HCT116 (cell line): ENCODE measurements at regions not wholly inside any gene's neighbourhood (a gene's known extent, or its start where the extent isn't known, plus 50 kb on each side); places are given as distances from the start of the nearest gene placed in this dataset.

Experiments
- ATAC-seq: fragments of 200-7000 bp; cut with Tn5 transposase; 2 replicates; pipeline ENCODE4 v1.9.1; 2020; ENCODE audit warnings: mild to moderate bottlenecking, moderate library complexity
- BruUV-seq: library from RNA; stranded (reverse); fragments of 400-500 nt; replicated peaks from 2 replicates; lab custom pipeline; 2021; lab: Mats Ljungman, UMichigan
- CTCF ChIA-PET: fragments of 300-600 bp; sonication (Branson Sonifier 250); formaldehyde crosslinking; loops from one replicate; lab custom pipeline; 2021; ENCODE audit warnings: antibody characterized with exemption; lab: Charles Lee
- POLR2A ChIA-PET: fragments of 300-600, 350-600 bp; sonication (Branson Sonifier 250); formaldehyde crosslinking; loops from one replicate; lab custom pipeline; 2021; ENCODE audit warnings: antibody characterized with exemption; lab: Charles Lee
- RAD21 ChIA-PET, 2 experiments: fragments of 300-600 bp; sonication (Branson Sonifier 250); formaldehyde crosslinking; loops; one replicate each; lab custom pipeline; 2023; ENCODE audit warnings: low total read pairs in 2 of 2; ENCODE audit not compliant: uncharacterized antibody in 2 of 2, unreplicated experiment in 2 of 2, low non-redundant PET in 1 of 2; lab: Charles Lee
- DNase-seq: peaks from one replicate; pipeline ENCODE4 v3.0.0-alpha.2; 2010; ENCODE audit warnings: low read depth, low spot score
- H2AFZ ChIP-seq: fragments of 200-600 bp; shearing (Covaris generic), sonication (generic); 2 replicates; pipeline ENCODE4 v1.6.1; 2017; ENCODE audit warnings: low read depth, mixed run types, mixed read lengths, antibody characterized with exemption, low read length; ENCODE audit not compliant: poor library complexity, severe bottlenecking
- H3K27ac ChIP-seq: 2 replicates; pipeline ENCODE4 v1.5.1; 2012; ENCODE audit warnings: low read depth, low read length
- H3K27me3 ChIP-seq: fragments of 200-600 bp; sonication (generic); 2 replicates; pipeline ENCODE4 v1.6.1; 2016; ENCODE audit warnings: mixed run types, low read length, mixed read lengths; ENCODE audit not compliant: insufficient read depth
- H3K36me3 ChIP-seq, 2 experiments: fragments of 200-500 bp in 1 of 2; fragments of 200-600 bp in 1 of 2; sonication (Bioruptor generic) in 1 of 2; sonication (generic) in 1 of 2; 2 replicates each; pipeline versions ENCODE4 v1.5.1 to v1.6.1; 2014 to 2016; ENCODE audit warnings: low read length in 2 of 2, inconsistent platforms in 1 of 2, mixed read lengths in 1 of 2, mixed run types in 1 of 2; ENCODE audit not compliant: insufficient read depth in 2 of 2, control insufficient read depth in 1 of 2
- H3K4me1 ChIP-seq, 2 experiments: fragments of 200-600 bp in 1 of 2; sonication (generic) in 1 of 2; 2 replicates each; pipeline versions ENCODE4 v1.5.1 to v1.6.1; 2012 to 2017; ENCODE audit warnings: low read length in 2 of 2, inconsistent platforms in 1 of 2, mild to moderate bottlenecking in 1 of 2, mixed read lengths in 1 of 2, mixed run types in 1 of 2, moderate library complexity in 1 of 2; ENCODE audit not compliant: insufficient read depth in 2 of 2, control insufficient read depth in 1 of 2
- H3K4me2 ChIP-seq: fragments of 200-600 bp; sonication (generic); 2 replicates; pipeline ENCODE4 v1.6.1; 2017; ENCODE audit warnings: mixed run types, low read length, mixed read lengths
- H3K4me3 ChIP-seq, 2 experiments: fragments of 200-600 bp in 1 of 2; sonication (generic) in 1 of 2; replicated peaks in 1 of 2; 2 replicates each; pipeline ENCODE4 v1.5.1; 2011 to 2016; ENCODE audit warnings: low read length in 2 of 2, control low read depth in 1 of 2, low read depth in 1 of 2, mild to moderate bottlenecking in 1 of 2, mixed read lengths in 1 of 2, mixed run types in 1 of 2
- H3K79me2 ChIP-seq: fragments of 200-600 bp; sonication (generic); 2 replicates; pipeline ENCODE4 v1.6.1; 2017; ENCODE audit warnings: mild to moderate bottlenecking, mixed run types, low read length, moderate library complexity, mixed read lengths; ENCODE audit not compliant: insufficient read depth
- H3K9ac ChIP-seq: fragments of 200-600 bp; sonication (generic); 2 replicates; pipeline ENCODE4 v1.6.1; 2016; ENCODE audit warnings: low read length, mixed read lengths
- H3K9me2 ChIP-seq: fragments of 200-600 bp; sonication (generic), shearing (Covaris generic); 2 replicates; pipeline ENCODE4 v1.6.1; 2017; ENCODE audit warnings: mixed run types, mild to moderate bottlenecking, moderate library complexity; ENCODE audit not compliant: insufficient read depth
- H3K9me3 ChIP-seq, 2 experiments: fragments of 200-500 bp in 1 of 2; fragments of 200-600 bp in 1 of 2; sonication (Bioruptor generic) in 1 of 2; sonication (generic) in 1 of 2; 2 replicates each; pipeline ENCODE4 v1.6.1; 2014 to 2017; ENCODE audit warnings: low read length in 2 of 2, mixed read lengths in 2 of 2, inconsistent platforms in 1 of 2, low read depth in 1 of 2, mild to moderate bottlenecking in 1 of 2, mixed run types in 1 of 2, moderate library complexity in 1 of 2; ENCODE audit not compliant: control insufficient read depth in 1 of 2, insufficient read depth in 1 of 2
- H4K20me1 ChIP-seq: fragments of 200-600 bp; sonication (generic), shearing (Covaris generic); 2 replicates; pipeline ENCODE4 v1.6.1; 2017; ENCODE audit warnings: mixed run types, mild to moderate bottlenecking, moderate library complexity; ENCODE audit not compliant: insufficient read depth
- CBX3 ChIP-seq: IDR thresholded peaks from 2 replicates; pipeline ENCODE4 v1.6.1; 2012; ENCODE audit warnings: low read depth
- CTCF ChIP-seq, 3 experiments: fragments of 200-600 bp in 1 of 3; sonication (generic) in 1 of 3; IDR thresholded peaks in 2 of 3; conservative IDR thresholded peaks in 1 of 3; 2 replicates each; pipeline ENCODE4 v1.5.1; 2012 to 2017; ENCODE audit warnings: low read depth in 2 of 3, low read length in 2 of 3, antibody characterized with exemption in 1 of 3, borderline replicate concordance in 1 of 3, control low read depth in 1 of 3, mild to moderate bottlenecking in 1 of 3, mixed read lengths in 1 of 3, mixed run types in 1 of 3, moderate library complexity in 1 of 3; ENCODE audit not compliant: insufficient read depth in 1 of 3
- EGR1 ChIP-seq: IDR thresholded peaks from 2 replicates; pipeline ENCODE4 v1.6.1; 2012; ENCODE audit warnings: low read depth
- ELF1 ChIP-seq: IDR thresholded peaks from 2 replicates; pipeline ENCODE4 v1.6.1; 2012; ENCODE audit warnings: low read depth, borderline replicate concordance
- EZH2phosphoT487 ChIP-seq: fragments of 200-600 bp; IDR thresholded peaks from 2 replicates; pipeline ENCODE4 v1.6.1; 2018; ENCODE audit warnings: antibody characterized with exemption, borderline replicate concordance
- JUND ChIP-seq: IDR thresholded peaks from 2 replicates; pipeline ENCODE4 v1.6.1; 2012
- POLR2A ChIP-seq: IDR thresholded peaks from 2 replicates; pipeline ENCODE4 v1.7.0; 2011; ENCODE audit warnings: borderline replicate concordance; ENCODE audit not compliant: insufficient read depth, insufficient read length; ENCODE audit errors: extremely low read depth
- POLR2AphosphoS5 ChIP-seq: IDR thresholded peaks from 2 replicates; pipeline ENCODE4 v1.6.1; 2011; ENCODE audit warnings: mild to moderate bottlenecking, low read depth, low read length, moderate library complexity
- RAD21 ChIP-seq: IDR thresholded peaks from 2 replicates; pipeline ENCODE4 v1.6.1; 2012; ENCODE audit warnings: low read depth, mild to moderate bottlenecking
- SIN3A ChIP-seq: IDR thresholded peaks from 2 replicates; pipeline ENCODE4 v1.6.1; 2012; ENCODE audit warnings: low read depth
- SP1 ChIP-seq: IDR thresholded peaks from 2 replicates; pipeline ENCODE4 v1.6.1; 2012; ENCODE audit warnings: low read depth
- SRF ChIP-seq: IDR thresholded peaks from 2 replicates; pipeline ENCODE4 v1.6.1; 2012; ENCODE audit warnings: low read depth
- TCF7L2 ChIP-seq: IDR thresholded peaks from 2 replicates; pipeline ENCODE4 v1.7.0; 2011; ENCODE audit warnings: borderline replicate concordance, inconsistent platforms; ENCODE audit not compliant: insufficient read depth, insufficient read length; ENCODE audit errors: extremely low read depth
- YY1 ChIP-seq: IDR thresholded peaks from 2 replicates; pipeline ENCODE4 v1.6.1; 2011; ENCODE audit warnings: low read length, low read depth, moderate library complexity, mild to moderate bottlenecking; ENCODE audit not compliant: insufficient replicate concordance; ENCODE audit errors: extremely low read depth
- ZNF274 ChIP-seq: fragments of 200-500 bp; sonication (Bioruptor generic); IDR thresholded peaks from 2 replicates; pipeline ENCODE4 v1.6.1; 2014; ENCODE audit warnings: mild to moderate bottlenecking, low read depth, low read length, inconsistent platforms
- intact Hi-C: fragments of 100-400 bp; cut with micrococcal nuclease; formaldehyde crosslinking; loops from 2 replicates; pipeline ENCODE4 v1.10.0; 2022
- TF ChIP-seq, protein P1 (sequence below): IDR thresholded peaks from 2 replicates; pipeline ENCODE4 v1.6.1; 2011; ENCODE audit warnings: mild to moderate bottlenecking, low read length, moderate library complexity; ENCODE audit not compliant: insufficient replicate concordance; ENCODE audit errors: extremely low read depth
- TF ChIP-seq, protein P2 (sequence below): IDR thresholded peaks from 2 replicates; pipeline ENCODE4 v1.6.1; 2012

DNA sequence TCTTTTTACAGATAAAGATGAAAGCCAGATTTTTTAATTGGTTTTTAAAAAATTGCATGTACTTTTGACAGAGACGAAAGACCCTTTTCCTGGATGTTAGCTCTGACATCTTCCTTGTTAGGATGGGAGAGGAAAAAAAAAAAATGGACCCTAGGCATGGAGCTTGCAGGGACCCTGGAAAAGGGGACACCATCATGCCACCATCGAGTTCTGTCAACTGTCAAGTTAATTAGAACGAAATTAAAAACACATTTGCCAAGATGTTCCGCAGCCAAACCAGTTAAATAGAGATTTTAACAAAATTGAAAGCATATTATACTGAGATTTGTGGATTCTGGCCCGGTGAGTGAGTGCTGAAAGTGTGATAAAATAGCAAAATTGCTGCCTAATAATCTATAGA, 202.6 kb downstream of the BUB3 start:
- no peak overlapping the region for H2AFZ ChIP-seq
- ATAC-seq = no peak
- intact Hi-C loops = no loop called here

DNA sequence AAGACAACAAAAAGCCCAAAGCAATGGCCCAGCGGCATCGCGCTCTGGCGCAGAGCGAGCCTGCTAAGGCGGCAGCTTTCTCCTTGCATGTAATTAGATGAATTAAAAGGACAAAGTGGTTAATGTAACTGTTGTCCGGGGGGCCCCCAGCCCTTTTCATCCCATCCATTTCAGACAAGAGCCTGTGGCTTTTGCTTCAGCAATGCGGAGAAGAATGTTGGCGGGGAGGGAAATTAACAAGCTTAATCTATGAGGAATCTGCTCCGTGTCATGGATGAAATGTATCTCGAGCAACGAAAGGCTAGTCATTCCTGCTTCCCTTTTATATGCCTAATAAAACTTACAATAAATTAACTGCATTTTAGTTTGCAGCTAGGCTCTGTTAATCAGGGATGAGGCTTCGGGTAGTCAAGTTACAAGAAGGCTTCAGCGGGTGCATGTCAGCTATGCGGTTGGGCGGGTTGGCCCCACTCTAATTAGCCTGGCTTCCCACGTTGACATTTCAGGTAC, 203.3 kb downstream of the BUB3 start:
- no peak for ATAC-seq

More for the DNA sequence above, 202.6 kb downstream of the BUB3 start:
- ChIA-PET CTCF (no interaction called here), POLR2A (no interaction called here), RAD21 (no interaction called here)
- DNase-seq = no peak
- Histone ChIP-seq H3K4me3 (no peak overlapping the region), H3K9me2 (no peaks in the 10 kb centered on the region), H3K36me3 (no peaks in the 10 kb centered on the region), H3K4me1 (no peaks in the 10 kb centered on the region), H3K27ac (no peak overlapping the region), H3K9ac (no peak overlapping the region), H3K4me2 (no peak overlapping the region), H3K9me3 (no peaks in the 10 kb centered on the region), H3K79me2 (no peaks in the 10 kb centered on the region), H3K27me3 (no peaks in the 10 kb centered on the region), H4K20me1 (no peaks in the 10 kb centered on the region)
- no TSS peak for BruUV-seq
- TF ChIP-seq ZNF274 = no peak
- TF ChIP-seq, protein P1, sequence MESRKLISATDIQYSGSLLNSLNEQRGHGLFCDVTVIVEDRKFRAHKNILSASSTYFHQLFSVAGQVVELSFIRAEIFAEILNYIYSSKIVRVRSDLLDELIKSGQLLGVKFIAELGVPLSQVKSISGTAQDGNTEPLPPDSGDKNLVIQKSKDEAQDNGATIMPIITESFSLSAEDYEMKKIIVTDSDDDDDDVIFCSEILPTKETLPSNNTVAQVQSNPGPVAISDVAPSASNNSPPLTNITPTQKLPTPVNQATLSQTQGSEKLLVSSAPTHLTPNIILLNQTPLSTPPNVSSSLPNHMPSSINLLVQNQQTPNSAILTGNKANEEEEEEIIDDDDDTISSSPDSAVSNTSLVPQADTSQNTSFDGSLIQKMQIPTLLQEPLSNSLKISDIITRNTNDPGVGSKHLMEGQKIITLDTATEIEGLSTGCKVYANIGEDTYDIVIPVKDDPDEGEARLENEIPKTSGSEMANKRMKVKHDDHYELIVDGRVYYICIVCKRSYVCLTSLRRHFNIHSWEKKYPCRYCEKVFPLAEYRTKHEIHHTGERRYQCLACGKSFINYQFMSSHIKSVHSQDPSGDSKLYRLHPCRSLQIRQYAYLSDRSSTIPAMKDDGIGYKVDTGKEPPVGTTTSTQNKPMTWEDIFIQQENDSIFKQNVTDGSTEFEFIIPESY = no peak
- no peak for TF ChIP-seq JUND
- no peak for TF ChIP-seq TCF7L2
- TF ChIP-seq RAD21 = no peak
- TF ChIP-seq YY1 = no peak
- TF ChIP-seq SIN3A = no peak
- TF ChIP-seq POLR2AphosphoS5 = no peak
- TF ChIP-seq ELF1 = no peak

More for the DNA sequence above, 203.3 kb downstream of the BUB3 start:
- no peak for DNase-seq
- Histone ChIP-seq H3K9me2 (no peaks in the 10 kb centered on the region), H3K36me3 (no peaks in the 10 kb centered on the region), H3K27ac (no peak overlapping the region)
- ChIA-PET POLR2A (no interaction called here), CTCF (no interaction called here)
- BruUV-seq = no TSS peak
- no peak for TF ChIP-seq SIN3A
- no peak for TF ChIP-seq EZH2phosphoT487
- no peak for TF ChIP-seq YY1
- TF ChIP-seq CBX3 = no peak
- TF ChIP-seq SP1 = no peak
- TF ChIP-seq EGR1 = no peak
- no peak for TF ChIP-seq CTCF (IDR thresholded peaks at IDR 0.05 in 2 of 3, conservative IDR thresholded peaks at IDR 0.05 in 1 of 3; ENCODE audit: borderline replicate concordance in 1 of 3, insufficient read depth in 1 of 3, low read depth in 2 of 3, low read length in 2 of 3)
- TF ChIP-seq, protein P2, sequence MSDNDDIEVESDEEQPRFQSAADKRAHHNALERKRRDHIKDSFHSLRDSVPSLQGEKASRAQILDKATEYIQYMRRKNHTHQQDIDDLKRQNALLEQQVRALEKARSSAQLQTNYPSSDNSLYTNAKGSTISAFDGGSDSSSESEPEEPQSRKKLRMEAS = no peak
- no peak for TF ChIP-seq SRF
- TF ChIP-seq POLR2A = no peak
- TF ChIP-seq, all 23 proteins: peak for 0
- Histone ChIP-seq H3K4me2 (no peak overlapping the region), H4K20me1 (no peaks in the 10 kb centered on the region), H3K79me2 (no peaks in the 10 kb centered on the region), H3K27me3 (no peaks in the 10 kb centered on the region), H3K4me1 (no peaks in the 10 kb centered on the region), H3K9ac (no peak overlapping the region), H3K9me3 (no peaks in the 10 kb centered on the region), H2AFZ (no peak overlapping the region), H3K4me3 (no peak overlapping the region)
- intact Hi-C loops = no loop called here
- RAD21 ChIA-PET = no interaction called here
